H1 (cell line): ENCODE measurements at regions not wholly inside any gene's neighbourhood (a gene's known extent, or its start where the extent isn't known, plus 50 kb on each side); places are given as distances from the start of the nearest gene placed in this dataset.

Experiments used
- CBX5 ChIP-seq: fragments of 300-800, 300-1000 bp; sonication (generic); IDR thresholded peaks from 2 replicates; pipeline ENCODE4 v1.7.1; 2016; ENCODE audit warnings: antibody characterized with exemption, low read length, low read depth
- CHD1 ChIP-seq: IDR thresholded peaks from 2 replicates; pipeline ENCODE4 v1.6.1; 2012; ENCODE audit warnings: low read depth, low read length, improper control_type of control experiment
- CHD2 ChIP-seq: IDR thresholded peaks from 2 replicates; pipeline ENCODE4 v1.6.1; 2012; ENCODE audit warnings: low read length, improper control_type of control experiment
- EZH2 ChIP-seq: fragments of 200-600 bp; sonication (generic); IDR thresholded peaks from 2 replicates; pipeline ENCODE4 v1.7.1; 2012; ENCODE audit warnings: low read depth, mild to moderate bottlenecking, moderate library complexity, low read length, inconsistent platforms; ENCODE audit not compliant: severe bottlenecking
- FOSL1 ChIP-seq: IDR thresholded peaks from 2 replicates; pipeline ENCODE4 v1.6.1; 2011; ENCODE audit warnings: mild to moderate bottlenecking, low read depth, low read length, moderate library complexity; ENCODE audit not compliant: insufficient read depth
- HDAC6 ChIP-seq: IDR thresholded peaks from one replicate; pipeline ENCODE4 v1.7.1; 2012; ENCODE audit warnings: low read depth, mild to moderate bottlenecking, inconsistent platforms, low read length, moderate library complexity
- JUND ChIP-seq: IDR thresholded peaks from 2 replicates; pipeline ENCODE4 v1.6.1; 2011; ENCODE audit warnings: mild to moderate bottlenecking, improper control_type of control experiment, low read length
- KDM5A ChIP-seq: fragments of 200-600 bp; IDR thresholded peaks from 2 replicates; pipeline ENCODE4 v1.7.1; 2012; ENCODE audit warnings: mild to moderate bottlenecking, low read length, inconsistent platforms, mixed read lengths
- POLR2AphosphoS5 ChIP-seq: IDR thresholded peaks from 2 replicates; pipeline ENCODE4 v1.6.1; 2011; ENCODE audit warnings: low read depth, low read length
- TCF12 ChIP-seq: IDR thresholded peaks from 2 replicates; pipeline ENCODE4 v1.6.1; 2011; ENCODE audit warnings: low read depth, mild to moderate bottlenecking, low read length
- TF ChIP-seq, protein P1 (sequence below), 3 experiments: IDR thresholded peaks; 1 replicate in 2 of 3; 2 replicates in 1 of 3; pipeline versions ENCODE4 v1.5.1 to v1.6.1; 2011; ENCODE audit warnings: low read length in 3 of 3, mild to moderate bottlenecking in 3 of 3, inconsistent platforms in 2 of 3, low read depth in 1 of 3, moderate library complexity in 1 of 3; ENCODE audit not compliant: insufficient read depth in 1 of 3; ENCODE audit errors: control extremely low read depth in 1 of 3
- TF ChIP-seq, protein P2 (sequence below): IDR thresholded peaks from 2 replicates; pipeline ENCODE4 v1.6.1; 2011; ENCODE audit warnings: low read length, improper control_type of control experiment
- TF ChIP-seq, protein P3 (sequence below): fragments of 300-600 bp; sonication (generic); IDR thresholded peaks from 2 replicates; pipeline ENCODE4 v1.7.1; 2012; ENCODE audit warnings: low read length, moderate library complexity, mild to moderate bottlenecking, inconsistent platforms; ENCODE audit not compliant: insufficient replicate concordance

DNA sequence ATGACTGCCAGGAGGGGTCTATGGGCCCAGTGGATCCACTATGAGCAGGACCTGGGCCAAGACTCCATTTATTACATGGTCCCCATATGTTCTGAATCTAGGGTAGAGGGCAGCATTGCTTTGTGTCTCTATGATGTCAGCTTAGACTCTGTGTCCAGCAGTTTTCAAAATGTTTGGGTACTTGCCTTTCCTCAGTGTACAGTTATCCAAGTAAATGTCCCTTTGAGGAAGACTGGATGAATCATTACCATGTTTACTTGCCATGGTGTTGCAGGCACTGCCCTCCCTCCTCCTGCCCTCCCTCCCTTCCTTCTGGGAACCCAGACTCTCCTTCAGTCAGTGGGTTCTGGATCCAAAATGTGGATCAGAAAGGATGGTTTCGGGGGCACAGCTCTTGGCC, 108.6 kb downstream of the NRN1 start:
- TF ChIP-seq CHD2 (no peak), TCF12 (no peak), CBX5 (no peak), JUND (no peak), CHD1 (no peak), EZH2 (no peak), POLR2AphosphoS5 (no peak), FOSL1 (no peak), HDAC6 (no peak), KDM5A (no peak)
- TF ChIP-seq, protein P1, sequence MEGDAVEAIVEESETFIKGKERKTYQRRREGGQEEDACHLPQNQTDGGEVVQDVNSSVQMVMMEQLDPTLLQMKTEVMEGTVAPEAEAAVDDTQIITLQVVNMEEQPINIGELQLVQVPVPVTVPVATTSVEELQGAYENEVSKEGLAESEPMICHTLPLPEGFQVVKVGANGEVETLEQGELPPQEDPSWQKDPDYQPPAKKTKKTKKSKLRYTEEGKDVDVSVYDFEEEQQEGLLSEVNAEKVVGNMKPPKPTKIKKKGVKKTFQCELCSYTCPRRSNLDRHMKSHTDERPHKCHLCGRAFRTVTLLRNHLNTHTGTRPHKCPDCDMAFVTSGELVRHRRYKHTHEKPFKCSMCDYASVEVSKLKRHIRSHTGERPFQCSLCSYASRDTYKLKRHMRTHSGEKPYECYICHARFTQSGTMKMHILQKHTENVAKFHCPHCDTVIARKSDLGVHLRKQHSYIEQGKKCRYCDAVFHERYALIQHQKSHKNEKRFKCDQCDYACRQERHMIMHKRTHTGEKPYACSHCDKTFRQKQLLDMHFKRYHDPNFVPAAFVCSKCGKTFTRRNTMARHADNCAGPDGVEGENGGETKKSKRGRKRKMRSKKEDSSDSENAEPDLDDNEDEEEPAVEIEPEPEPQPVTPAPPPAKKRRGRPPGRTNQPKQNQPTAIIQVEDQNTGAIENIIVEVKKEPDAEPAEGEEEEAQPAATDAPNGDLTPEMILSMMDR (IDR thresholded peaks at IDR 0.05; ENCODE audit: control extremely low read depth in 1 of 3, insufficient read depth in 1 of 3, low read depth in 1 of 3, low read length in 3 of 3): no peak
- TF ChIP-seq, protein P2, sequence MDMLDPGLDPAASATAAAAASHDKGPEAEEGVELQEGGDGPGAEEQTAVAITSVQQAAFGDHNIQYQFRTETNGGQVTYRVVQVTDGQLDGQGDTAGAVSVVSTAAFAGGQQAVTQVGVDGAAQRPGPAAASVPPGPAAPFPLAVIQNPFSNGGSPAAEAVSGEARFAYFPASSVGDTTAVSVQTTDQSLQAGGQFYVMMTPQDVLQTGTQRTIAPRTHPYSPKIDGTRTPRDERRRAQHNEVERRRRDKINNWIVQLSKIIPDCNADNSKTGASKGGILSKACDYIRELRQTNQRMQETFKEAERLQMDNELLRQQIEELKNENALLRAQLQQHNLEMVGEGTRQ: no peak
- TF ChIP-seq, protein P3, sequence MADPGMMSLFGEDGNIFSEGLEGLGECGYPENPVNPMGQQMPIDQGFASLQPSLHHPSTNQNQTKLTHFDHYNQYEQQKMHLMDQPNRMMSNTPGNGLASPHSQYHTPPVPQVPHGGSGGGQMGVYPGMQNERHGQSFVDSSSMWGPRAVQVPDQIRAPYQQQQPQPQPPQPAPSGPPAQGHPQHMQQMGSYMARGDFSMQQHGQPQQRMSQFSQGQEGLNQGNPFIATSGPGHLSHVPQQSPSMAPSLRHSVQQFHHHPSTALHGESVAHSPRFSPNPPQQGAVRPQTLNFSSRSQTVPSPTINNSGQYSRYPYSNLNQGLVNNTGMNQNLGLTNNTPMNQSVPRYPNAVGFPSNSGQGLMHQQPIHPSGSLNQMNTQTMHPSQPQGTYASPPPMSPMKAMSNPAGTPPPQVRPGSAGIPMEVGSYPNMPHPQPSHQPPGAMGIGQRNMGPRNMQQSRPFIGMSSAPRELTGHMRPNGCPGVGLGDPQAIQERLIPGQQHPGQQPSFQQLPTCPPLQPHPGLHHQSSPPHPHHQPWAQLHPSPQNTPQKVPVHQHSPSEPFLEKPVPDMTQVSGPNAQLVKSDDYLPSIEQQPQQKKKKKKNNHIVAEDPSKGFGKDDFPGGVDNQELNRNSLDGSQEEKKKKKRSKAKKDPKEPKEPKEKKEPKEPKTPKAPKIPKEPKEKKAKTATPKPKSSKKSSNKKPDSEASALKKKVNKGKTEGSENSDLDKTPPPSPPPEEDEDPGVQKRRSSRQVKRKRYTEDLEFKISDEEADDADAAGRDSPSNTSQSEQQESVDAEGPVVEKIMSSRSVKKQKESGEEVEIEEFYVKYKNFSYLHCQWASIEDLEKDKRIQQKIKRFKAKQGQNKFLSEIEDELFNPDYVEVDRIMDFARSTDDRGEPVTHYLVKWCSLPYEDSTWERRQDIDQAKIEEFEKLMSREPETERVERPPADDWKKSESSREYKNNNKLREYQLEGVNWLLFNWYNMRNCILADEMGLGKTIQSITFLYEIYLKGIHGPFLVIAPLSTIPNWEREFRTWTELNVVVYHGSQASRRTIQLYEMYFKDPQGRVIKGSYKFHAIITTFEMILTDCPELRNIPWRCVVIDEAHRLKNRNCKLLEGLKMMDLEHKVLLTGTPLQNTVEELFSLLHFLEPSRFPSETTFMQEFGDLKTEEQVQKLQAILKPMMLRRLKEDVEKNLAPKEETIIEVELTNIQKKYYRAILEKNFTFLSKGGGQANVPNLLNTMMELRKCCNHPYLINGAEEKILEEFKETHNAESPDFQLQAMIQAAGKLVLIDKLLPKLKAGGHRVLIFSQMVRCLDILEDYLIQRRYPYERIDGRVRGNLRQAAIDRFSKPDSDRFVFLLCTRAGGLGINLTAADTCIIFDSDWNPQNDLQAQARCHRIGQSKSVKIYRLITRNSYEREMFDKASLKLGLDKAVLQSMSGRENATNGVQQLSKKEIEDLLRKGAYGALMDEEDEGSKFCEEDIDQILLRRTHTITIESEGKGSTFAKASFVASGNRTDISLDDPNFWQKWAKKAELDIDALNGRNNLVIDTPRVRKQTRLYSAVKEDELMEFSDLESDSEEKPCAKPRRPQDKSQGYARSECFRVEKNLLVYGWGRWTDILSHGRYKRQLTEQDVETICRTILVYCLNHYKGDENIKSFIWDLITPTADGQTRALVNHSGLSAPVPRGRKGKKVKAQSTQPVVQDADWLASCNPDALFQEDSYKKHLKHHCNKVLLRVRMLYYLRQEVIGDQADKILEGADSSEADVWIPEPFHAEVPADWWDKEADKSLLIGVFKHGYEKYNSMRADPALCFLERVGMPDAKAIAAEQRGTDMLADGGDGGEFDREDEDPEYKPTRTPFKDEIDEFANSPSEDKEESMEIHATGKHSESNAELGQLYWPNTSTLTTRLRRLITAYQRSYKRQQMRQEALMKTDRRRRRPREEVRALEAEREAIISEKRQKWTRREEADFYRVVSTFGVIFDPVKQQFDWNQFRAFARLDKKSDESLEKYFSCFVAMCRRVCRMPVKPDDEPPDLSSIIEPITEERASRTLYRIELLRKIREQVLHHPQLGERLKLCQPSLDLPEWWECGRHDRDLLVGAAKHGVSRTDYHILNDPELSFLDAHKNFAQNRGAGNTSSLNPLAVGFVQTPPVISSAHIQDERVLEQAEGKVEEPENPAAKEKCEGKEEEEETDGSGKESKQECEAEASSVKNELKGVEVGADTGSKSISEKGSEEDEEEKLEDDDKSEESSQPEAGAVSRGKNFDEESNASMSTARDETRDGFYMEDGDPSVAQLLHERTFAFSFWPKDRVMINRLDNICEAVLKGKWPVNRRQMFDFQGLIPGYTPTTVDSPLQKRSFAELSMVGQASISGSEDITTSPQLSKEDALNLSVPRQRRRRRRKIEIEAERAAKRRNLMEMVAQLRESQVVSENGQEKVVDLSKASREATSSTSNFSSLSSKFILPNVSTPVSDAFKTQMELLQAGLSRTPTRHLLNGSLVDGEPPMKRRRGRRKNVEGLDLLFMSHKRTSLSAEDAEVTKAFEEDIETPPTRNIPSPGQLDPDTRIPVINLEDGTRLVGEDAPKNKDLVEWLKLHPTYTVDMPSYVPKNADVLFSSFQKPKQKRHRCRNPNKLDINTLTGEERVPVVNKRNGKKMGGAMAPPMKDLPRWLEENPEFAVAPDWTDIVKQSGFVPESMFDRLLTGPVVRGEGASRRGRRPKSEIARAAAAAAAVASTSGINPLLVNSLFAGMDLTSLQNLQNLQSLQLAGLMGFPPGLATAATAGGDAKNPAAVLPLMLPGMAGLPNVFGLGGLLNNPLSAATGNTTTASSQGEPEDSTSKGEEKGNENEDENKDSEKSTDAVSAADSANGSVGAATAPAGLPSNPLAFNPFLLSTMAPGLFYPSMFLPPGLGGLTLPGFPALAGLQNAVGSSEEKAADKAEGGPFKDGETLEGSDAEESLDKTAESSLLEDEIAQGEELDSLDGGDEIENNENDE: no peak
